KBM-7 (cell line): ENCODE measurements at regions not wholly inside any gene's neighbourhood (a gene's known extent, or its start where the extent isn't known, plus 50 kb on each side); places are given as distances from the start of the nearest gene placed in this dataset.
"Not testable (repeated sequence)": the region's sequence is repeated elsewhere in the genome, so short reads cannot be mapped to it uniquely, and the experiment has no call there.

Experiments used
- DNase-seq: peaks from one replicate; pipeline ENCODE4 v3.0.0-alpha.2; 2015
- in situ Hi-C: fragments of 300-500 bp; cut with MboI; formaldehyde crosslinking; loops from 2 replicates; pipeline ENCODE4 v1.14.3; 2020; ENCODE audit warnings: low sequenced_read_pairs, low pct_unique_long_range_greater_than_20kb, mixed read lengths

DNA sequence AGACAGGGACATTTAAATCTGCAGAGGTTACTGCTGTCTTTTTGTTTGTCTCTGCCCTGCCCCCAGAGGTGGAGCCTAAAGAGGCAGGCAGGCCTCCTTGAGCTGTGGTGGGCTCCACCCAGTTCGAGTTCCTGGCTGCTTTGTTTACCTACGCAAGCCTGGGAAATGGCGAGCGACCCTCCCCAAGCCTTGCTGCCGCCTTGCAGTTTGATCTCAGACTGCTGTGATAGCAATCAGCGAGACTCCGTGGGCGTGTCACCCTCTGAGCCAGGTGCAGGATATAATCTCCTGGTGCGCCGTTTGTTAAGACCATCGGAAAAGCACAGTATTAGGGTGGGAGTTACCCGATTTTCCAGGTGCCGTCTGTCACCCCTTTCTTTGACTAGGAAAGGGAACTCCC lies 93.3 kb downstream of the ANKRD30BL start:
- in situ Hi-C loops, DNase-seq: not testable (repeated sequence)

DNA sequence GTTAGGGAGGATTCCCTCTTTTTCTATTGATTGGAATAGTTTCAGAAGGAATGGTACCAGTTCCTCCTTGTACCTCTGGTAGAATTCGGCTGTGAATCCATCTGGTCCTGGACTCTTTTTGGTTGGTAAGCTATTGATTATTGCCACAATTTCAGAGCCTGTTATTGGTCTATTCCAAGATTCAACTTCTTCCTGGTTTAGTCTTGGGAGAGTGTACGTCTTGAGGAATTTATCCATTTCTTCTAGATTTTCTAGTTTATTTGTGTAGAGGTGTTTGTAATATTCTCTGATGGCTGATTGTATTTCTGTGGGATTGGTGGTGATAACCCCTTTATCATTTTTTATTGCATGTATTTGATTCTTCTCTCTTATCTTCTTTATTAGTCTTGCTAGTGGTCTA lies 96.4 kb downstream of the ANKRD30BL start:
- DNase-seq, in situ Hi-C loops: not testable (repeated sequence)

DNA sequence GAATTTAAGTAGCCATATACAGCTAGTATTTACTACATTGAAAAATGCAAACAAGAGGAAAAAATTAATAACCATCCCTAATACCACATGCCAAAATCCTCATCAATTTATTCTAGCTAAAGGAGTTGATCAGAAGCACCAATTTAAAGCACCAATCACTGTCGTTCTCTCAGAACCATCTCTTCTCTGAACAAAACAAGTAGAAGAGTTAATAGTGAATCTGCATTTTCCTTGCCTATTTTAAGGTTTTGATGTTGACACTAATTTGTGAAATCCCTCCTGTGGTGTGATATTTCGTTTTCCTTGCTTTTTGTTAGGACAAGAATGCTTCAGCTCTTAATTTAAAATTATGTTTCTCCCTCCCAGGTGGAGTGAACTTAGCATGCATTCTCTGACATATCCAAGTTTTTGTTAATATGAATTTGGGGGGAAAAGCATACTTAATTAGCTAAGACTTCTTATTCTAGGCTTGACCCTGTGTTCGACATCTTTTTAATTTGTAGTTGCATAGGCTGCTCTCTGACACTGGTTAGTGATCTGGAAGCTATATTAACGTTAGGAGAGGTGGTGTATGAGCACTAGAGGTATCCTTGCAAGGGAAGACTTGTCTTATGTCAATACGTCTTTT lies 122.0 kb downstream of the ANKRD30BL start:
- in situ Hi-C loops, result not testable (repeated sequence)
- DNase-seq, result peak; percentile 4

DNA sequence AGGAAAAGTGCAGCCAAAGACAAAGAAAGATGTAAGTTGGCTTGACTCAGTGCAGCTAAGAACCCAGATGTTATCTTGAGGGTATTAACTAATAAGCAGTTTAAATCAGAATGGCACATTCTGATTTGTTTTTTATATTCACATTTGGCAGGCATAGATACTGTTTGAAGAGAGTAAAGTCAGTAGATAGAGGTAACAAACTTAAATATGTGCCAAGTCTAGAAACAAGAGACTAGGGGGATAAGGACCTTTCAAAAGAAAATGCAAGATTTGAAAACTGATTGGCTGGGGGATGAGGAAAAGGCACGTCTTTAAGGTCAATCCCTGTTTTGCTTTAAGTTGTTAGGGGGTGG lies 122.9 kb downstream of the ANKRD30BL start:
- in situ Hi-C loops, result not testable (repeated sequence)
- DNase-seq, result peak; percentile 1

DNA sequence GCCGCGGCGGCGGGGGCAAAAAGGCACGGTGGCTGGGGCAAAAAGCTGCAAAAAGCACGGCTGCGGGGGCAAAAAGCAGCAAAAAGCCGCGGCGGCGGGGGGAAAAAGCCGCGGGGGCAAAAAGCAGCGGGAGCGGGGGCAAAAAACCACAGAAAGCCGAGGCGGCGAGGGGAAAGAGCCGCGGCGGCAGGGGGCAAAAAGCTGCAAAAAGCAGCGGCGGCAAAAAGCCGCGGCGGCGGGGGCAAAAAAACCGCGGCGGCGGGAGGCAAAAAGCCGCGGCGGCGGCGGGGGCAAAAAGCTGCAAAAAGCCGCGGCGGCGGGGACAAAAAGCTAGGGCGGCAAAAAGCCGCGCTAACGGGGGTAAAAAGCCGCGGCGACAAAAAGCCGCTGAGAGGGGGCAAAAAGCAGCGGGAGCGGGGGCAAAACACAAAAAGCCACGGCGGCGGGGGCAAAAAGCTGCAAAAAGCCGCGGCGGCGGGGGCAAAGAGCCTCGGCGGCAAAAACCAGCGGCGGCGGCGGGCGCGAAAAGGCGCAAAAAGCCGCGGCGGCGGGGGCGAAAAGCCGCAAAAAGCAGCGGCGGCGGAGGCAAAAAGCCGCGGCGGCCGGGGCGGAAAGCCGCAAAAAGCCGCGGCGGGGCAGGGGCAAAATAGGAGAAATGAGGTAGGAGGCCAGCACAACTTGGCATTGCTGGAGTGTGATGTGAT lies 123.4 kb downstream of the ANKRD30BL start:
- in situ Hi-C loops, result no loop called here
- peak; percentile 10 for DNase-seq

DNA sequence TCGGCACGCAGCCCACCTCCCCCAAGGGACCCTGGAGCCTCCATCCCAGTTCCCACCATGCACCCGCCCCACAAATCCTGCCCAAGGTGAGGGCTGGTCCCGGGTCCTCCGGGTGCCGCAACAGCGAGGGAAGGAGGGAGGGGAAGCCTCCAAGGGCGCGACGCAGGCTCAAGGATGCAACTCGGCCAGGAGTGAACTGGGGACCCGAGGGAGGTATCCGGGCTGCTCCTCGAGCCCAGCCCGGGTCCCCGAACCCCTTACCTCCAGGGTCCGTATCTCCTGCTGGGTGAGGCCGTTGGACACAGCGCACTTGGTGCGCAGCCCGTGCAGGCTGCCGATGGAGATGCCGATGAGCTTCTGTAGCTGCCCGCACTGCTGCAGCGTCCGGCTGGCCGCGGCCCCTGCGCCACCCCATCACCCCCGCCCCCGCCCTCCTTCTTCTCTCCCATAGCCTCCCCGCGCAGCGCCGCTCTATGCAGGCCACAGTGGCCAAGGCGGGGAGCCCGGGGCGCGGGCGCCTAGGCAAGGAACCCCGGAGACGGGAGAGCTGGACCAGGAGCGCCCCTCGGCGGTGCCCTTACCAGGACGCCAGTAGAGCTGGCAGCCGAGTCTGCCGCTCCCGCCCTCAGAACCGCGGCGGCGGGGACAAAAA lies 124.1 kb downstream of the ANKRD30BL start:
- in situ Hi-C loops, result no loop called here
- DNase-seq, result no peak

DNA sequence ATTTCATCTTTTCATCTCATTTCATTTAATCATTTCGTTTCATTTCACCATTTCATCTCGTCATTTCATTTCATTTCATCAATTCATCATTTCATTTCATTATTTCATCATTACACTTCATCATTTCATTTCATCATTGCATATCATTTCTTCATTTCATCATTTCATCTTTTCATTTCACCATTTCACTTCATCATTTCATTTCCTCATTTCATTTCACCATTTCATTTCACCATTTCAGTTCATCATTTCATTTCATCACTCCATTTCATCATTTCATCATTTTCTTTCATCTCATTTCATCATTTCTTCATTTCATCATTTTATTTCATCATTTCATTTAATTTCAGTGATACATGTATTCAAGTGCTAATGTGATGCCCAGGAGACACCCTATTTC lies 127.1 kb downstream of the ANKRD30BL start:
- no peak for DNase-seq
- in situ Hi-C loops, result no loop called here

DNA sequence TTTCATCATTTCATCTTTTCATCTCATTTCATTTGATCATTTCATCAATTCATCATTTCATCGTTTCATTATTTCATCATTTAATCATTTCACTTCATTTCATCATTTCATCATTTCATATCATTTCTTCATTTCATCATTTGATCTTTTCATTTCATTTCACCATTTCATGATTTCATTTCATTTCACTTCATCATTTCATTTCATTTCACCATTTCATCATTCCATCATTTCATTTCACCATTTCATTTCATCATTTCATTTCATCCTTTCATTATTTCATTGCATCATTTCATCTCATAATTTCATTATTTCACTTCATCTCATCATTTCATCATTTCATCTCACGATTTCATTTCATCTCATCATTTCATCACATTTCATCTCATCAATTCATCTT lies 127.8 kb downstream of the ANKRD30BL start:
- in situ Hi-C loops, result no loop called here
- DNase-seq, result no peak

DNA sequence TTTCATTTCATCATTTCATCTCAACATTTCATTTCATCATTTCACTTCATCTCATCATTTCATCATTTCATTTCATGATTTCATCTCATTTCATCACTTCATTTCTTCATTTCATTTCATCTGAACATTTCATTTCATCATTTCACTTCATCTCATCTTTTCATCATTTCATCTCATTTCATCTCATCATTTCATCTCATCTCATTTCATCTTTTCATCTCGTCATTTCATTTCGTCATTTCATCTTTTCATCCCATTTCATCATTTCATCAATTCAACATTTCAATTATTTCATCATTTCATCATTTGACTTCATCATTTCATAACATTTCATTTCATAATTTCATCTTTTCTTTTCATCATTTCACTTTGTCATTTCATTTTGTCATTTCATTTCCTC lies 128.4 kb downstream of the ANKRD30BL start:
- in situ Hi-C loops, result no loop called here
- DNase-seq, result no peak

DNA sequence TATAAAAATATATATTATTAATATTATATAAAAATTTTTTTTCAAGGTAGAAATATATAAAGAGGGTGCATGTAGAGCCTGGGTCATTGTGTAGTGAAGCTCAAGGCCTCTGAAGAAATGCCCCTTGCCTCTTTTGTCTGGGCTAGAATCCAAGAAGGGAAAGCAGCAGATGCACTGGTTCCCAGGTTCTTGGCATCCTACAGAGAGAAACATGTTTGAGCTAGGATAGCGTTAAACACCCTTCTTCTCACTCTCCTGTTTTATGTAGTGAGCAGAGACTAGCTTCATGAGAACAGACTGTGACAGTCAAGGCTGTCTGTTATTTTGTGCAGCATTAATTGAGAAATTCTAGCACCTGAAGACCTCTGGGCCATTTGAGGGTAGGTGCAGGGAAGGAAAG lies 149.7 kb downstream of the ANKRD30BL start:
- in situ Hi-C loops, DNase-seq: not testable (repeated sequence)

DNA sequence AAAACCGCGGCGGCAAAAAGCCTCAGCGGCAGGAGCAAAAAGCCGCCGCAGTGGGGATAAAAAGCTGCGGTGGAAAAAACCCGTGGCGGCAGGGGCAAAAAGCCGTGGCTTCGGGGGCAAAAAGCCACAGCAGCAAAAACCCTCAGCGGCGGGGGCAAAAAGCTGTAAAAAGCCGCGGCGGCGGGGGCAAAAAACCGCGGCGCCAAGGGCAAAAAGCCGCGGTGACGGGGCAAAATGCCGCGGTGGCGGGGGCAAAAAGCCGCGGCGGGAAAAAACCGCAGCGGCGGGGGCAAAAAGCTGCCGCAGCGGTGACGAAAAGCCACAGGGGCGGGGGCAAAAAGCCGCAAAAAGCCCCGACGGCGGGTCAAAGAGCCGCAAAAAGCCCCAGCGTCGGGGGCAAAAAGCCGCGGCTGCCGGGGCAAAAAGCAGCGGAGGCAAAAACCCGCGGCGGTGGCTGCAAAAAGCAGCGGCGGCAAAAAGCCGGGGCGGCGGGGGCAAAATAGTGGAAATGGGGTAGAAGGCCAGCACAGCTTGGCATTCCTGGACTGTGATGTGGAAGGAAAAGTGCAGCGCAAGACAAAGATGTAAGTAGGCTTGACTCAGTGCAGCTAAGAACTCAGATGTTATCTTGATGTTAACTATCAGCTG lies 151.8 kb downstream of the ANKRD30BL start:
- in situ Hi-C loops, result no loop called here
- DNase-seq, result peak; percentile 5

DNA sequence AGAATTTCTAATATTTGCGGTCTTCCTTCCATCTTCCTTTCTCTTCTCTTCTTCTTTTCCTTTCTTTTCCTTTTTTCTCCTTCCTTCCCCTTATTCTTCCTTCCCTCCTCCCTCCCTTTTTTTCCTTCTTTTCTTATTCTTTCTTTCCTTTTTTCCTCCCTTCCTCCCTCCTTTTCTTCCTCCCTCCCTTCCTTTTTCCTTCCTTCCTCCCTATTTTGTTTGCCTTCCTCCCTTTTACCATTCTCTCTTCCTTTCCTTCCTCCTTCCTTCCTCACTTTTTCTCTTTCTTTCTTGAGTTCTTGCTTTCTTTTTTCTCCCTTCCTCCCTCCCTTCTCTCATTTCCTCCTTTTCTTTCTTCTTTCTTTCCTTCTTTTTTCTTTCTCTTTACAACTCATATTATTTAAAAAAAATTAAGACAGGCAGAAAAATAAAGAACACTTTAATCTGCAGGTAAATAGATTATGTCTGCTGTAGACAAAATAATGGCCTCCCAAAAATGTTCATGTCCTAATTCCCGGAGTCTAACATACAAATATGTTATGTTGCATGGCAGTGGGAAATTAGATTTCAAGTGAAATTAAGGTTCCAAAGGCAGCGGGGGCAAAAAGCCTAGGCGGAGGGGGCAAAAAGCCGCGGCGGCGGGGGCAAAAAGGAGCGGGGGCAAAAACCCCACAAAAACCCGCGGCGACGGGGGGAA lies 152.4 kb downstream of the ANKRD30BL start:
- DNase-seq, result no peak
- in situ Hi-C loops, result no loop called here

DNA sequence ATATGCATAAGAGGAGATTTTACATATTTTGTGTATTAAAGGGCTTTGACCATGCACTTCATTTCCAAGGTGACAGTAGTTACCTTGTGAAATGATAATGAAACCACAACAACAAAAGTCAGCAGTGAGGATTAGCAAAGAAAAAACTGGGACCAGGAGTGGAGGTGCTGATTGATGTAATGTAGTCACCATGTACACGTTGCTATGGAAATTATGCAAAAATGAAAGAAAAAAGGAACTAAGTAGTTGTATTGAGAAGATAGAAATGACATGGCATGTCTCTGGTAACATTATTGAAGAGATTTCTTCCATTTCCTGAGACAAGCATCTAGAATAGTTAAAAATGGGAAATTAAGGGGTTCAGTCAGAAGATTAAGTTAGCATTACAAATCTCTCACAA lies 171.0 kb downstream of the ANKRD30BL start:
- in situ Hi-C loops, DNase-seq: not testable (repeated sequence)

DNA sequence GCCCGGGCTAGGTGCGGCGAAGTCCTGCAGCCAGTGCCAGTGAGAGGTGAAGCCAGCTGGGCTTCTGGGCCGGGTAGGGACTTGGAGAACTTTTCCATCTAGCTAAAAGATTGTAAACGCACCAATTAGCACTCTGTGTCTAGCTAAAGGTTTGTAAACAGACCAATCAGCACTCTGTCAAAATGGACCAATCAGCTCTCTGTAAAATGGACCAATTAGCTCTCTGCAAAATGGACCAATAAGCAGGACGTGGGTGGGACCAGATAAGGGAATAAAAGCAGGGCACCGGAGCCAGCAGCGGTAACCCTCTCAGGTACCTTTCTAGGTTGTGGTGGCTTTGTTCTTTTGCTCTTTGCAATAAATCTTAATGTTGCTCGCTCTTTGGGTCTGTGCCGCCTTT lies 195.1 kb downstream of the ANKRD30BL start:
- in situ Hi-C loops, DNase-seq: not testable (repeated sequence)

DNA sequence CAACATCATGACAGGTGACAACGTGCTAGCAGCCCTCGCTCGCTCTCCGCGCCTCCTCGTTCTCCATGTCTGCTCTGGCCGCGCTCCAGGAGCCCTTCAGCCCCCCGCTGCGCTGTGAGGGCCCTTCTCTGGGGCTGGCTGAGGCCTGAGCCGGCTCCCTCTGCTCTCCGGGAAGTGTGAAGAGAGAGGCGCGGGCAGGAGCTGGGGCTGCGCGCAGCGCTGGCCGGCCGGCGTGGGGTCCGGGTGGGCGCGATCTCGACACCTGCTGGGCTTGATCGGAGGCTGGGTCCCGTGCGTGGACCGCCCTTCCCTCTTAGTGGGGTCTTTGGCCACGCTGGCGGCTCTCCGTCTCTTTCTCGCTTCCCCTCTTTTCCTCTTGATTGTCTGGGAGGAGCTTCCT lies 195.5 kb downstream of the ANKRD30BL start:
- in situ Hi-C loops, result no loop called here

DNA sequence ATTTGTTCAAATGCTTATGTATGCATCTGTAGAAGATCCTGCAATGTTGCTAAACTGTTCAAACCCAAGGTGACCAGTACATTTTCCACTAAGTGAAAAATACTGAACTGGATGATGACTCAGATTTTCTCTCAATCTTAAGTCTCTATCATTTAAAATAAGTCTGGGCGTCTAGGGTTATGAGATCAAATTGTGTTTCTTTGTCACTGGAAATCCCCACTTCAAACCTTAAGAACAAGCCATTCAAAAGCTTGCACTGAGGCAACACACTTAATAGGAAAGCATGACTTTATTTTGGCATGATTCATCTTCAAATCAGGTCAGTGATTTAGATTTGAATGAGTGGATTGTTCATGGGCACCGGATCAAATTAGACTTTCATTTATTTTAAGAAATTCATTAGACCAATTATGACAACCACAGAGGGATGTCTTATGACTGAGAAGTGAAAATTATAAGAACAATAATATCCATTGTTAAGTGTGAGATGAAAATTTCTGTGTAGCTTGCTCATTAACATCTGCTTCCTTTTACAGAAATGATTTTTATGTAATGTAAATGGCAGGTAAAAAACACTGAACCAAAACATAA lies 203.6 kb downstream of the ANKRD30BL start:
- not testable (repeated sequence) for DNase-seq

More for the DNA sequence above, 195.5 kb downstream of the ANKRD30BL start:
- DNase-seq, result no peak

DNA sequence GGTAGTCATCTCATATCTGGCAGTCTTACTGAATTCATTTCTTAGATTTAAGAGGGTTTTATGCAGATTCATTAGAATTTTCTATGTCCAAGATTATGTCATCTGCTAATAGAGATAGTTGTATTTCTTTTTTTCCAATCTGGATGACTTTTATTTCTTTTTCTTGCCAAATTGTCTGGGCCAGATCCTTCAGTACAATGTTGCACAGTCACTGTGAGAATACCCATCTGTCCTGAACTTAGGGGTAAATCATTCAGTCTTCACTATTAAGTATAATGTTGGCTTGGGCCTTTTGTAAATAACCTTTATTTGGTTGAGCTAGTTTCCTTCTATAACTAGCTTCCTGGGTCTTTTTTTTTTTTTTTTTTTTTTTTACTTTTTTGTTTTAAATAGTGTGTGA lies 213.1 kb downstream of the ANKRD30BL start:
- DNase-seq, in situ Hi-C loops: not testable (repeated sequence)

More for the DNA sequence above, 203.6 kb downstream of the ANKRD30BL start:
- in situ Hi-C loops, result not testable (repeated sequence)

DNA sequence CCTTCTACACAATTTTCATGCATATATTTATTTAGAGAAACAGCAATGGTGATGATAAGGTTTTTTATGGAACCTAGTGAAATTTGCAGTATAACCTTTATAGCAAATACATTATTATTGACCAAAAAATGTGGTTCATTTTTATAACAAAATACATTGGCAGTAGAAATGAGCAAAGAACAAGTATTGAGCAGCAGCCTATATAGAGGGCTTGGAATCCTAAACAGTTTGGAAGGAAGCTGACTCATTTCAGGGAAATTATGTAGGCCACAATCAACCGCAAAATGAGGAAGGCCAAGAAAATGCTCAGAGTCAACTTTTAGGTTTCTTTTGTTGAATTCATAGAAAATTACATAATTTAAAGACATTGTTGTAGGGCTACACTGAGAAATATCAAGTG lies 238.5 kb downstream of the ANKRD30BL start:
- DNase-seq, result peak; percentile 35
- in situ Hi-C loops, result not testable (repeated sequence)

DNA sequence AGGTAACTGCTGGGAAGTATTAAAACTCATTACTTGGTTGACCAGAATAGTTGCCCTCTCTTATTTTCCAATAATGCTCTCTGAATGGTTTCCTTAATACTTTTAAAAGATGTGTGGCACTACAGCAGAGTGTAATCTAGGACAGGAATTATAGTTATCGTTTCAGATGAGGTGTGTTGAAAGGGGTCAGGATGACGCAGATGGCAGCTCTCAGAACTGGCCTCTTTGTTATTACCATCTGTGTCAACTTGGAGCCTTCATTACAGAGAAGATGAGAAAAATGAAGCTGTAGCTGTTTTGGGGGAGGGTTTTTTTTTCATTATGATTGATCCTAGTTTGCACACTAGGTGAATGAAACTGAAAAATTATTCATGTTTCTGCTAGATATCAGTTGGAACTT lies 238.9 kb downstream of the ANKRD30BL start:
- DNase-seq, in situ Hi-C loops: not testable (repeated sequence)
